Right lobe of liver (tissue), 6 donors: ENCODE measurements at regions not wholly inside any gene's neighbourhood (a gene's known extent, or its start where the extent isn't known, plus 50 kb on each side); places are given as distances from the start of the nearest gene placed in this dataset.

Experiments used
- ATAC-seq, 4 donors: fragments of 200-7000 bp; cut with Tn5 transposase; one replicate each; pipeline ENCODE4 v1.9.1; 2020; ENCODE audit warnings: mild to moderate bottlenecking in 4 of 4, moderate library complexity in 4 of 4
- DNase-seq, 3 donors: peaks; one replicate each; pipeline ENCODE4 v3.0.0-alpha.2; 2020
- H3K27ac ChIP-seq, 3 donors: fragments of 200-600 bp; one replicate each; pipeline ENCODE4 v1.8.0; 2022
- H3K27me3 ChIP-seq, 2 donors: fragments of 200-600 bp; one replicate each; pipeline ENCODE4 v1.8.0; 2022
- H3K36me3 ChIP-seq, 4 donors: fragments of 200-600 bp; sonication (generic) in 1 of 4; one replicate each; pipeline versions ENCODE4 v1.5.1 to v1.8.0; 2017 to 2022; ENCODE audit warnings: control low read depth in 1 of 4
- H3K4me1 ChIP-seq, 4 donors: fragments of 200-600 bp; sonication (generic) in 1 of 4; one replicate each; pipeline versions ENCODE4 v1.5.1 to v1.8.0; 2017 to 2022; ENCODE audit warnings: control low read depth in 1 of 4
- H3K4me3 ChIP-seq, 3 donors: fragments of 200-600 bp; one replicate each; pipeline ENCODE4 v1.8.0; 2022
- H3K9me3 ChIP-seq, 4 donors: fragments of 200-600 bp; sonication (generic) in 1 of 4; one replicate each; pipeline versions ENCODE4 v1.5.1 to v1.8.0; 2017 to 2022; ENCODE audit warnings: control low read depth in 1 of 4
- POLR2A ChIP-seq: fragments of 450-650 bp; IDR thresholded peaks from one replicate; pipeline ENCODE4 v1.6.1; 2017; ENCODE audit warnings: antibody characterized with exemption, mild to moderate bottlenecking
- WGBS: methylation state at CpG from one replicate; pipeline ENCODE4 v1.1.6; 2018; ENCODE audit warnings: low coverage, low lambda C conversion rate; ENCODE audit not compliant: insufficient coverage; ENCODE audit errors: missing lambda C conversion rate; 5-methylcytosine and 5-hydroxymethylcytosine counted together
- intact Hi-C, 2 donors: fragments of 100-400 bp; cut with DNase I; formaldehyde crosslinking; loops; one replicate each; pipeline versions ENCODE4 v1.11.2 to v1.14.1; 2022
- TF ChIP-seq, protein P1 (sequence below), 4 donors: fragments of 200-600 bp in 3 of 4; fragments of 450-650 bp in 1 of 4; IDR thresholded peaks; one replicate each; pipeline versions ENCODE4 v1.5.1 to v1.8.0; 2016 to 2022; ENCODE audit warnings: antibody characterized with exemption in 4 of 4, mild to moderate bottlenecking in 2 of 4
- donor health status: DM: no; HTN: yes; CAD: no.
- donor health status: DM: no; HTN: no; CAD: no.
- donor health status: DM: no; HTN: no; CAD: no.
- donor health status: DM: no; HTN: yes; CAD: no.
- donor health status: DM: no; HTN: yes; CAD: no.

DNA sequence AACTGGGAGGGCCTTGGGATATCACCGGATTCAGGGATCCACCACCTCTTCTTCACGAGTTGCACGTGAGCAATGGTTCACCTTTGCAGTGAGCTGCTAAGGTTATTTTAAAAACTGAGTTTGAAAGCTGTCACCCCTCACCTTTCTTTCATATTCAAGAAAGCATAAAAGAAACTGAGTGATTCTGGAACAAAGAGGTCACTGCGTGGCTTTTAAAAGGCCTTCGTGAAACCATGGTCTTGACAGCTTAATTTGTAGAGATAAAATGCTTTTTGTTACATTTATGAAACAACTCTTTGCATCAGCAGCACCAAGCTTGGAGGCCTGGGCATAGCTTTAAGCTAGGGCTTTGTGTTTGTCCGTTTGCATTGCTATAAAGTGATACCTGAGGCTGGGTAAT lies 101.4 kb upstream of the NECTIN1 start:
- no peak for DNase-seq
- H3K27me3 ChIP-seq: no peaks in the 10 kb centered on the region
- no peak for TF ChIP-seq POLR2A
- TF ChIP-seq, protein P1, sequence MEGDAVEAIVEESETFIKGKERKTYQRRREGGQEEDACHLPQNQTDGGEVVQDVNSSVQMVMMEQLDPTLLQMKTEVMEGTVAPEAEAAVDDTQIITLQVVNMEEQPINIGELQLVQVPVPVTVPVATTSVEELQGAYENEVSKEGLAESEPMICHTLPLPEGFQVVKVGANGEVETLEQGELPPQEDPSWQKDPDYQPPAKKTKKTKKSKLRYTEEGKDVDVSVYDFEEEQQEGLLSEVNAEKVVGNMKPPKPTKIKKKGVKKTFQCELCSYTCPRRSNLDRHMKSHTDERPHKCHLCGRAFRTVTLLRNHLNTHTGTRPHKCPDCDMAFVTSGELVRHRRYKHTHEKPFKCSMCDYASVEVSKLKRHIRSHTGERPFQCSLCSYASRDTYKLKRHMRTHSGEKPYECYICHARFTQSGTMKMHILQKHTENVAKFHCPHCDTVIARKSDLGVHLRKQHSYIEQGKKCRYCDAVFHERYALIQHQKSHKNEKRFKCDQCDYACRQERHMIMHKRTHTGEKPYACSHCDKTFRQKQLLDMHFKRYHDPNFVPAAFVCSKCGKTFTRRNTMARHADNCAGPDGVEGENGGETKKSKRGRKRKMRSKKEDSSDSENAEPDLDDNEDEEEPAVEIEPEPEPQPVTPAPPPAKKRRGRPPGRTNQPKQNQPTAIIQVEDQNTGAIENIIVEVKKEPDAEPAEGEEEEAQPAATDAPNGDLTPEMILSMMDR (IDR thresholded peaks at IDR 0.05): no peak
- no peak overlapping the region for H3K4me3 ChIP-seq
- H3K4me1 ChIP-seq: no peaks in the 10 kb centered on the region
- WGBS: 74% methylated on average over 6 of the region's 6 CpGs
- ATAC-seq: no peak
- H3K36me3 ChIP-seq: no peaks in the 10 kb centered on the region
- no peak overlapping the region for H3K27ac ChIP-seq
- H3K9me3 ChIP-seq: no peaks in the 10 kb centered on the region
- intact Hi-C loops: no loop called here

DNA sequence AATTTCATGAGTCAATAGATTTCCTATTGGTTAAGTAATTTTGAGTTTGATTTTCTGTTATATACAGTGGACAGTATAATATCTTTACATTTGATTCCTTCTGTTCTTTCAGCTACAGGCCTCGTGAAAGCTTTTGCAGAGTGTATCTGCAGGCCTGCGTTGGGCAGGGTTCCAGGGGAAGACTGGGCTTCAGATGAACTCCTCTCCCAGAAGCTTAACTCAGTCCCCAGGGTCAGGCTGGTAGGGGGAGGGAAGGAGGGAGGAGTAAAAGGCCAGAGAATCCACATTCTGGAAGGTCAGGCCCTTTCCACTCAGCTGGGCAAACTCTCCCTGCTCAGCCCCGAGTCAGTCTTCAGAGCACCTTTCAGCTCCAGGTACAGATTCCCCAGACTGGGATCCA lies 100.4 kb upstream of the NECTIN1 start:
- Histone ChIP-seq H3K9me3 (no peaks in the 10 kb centered on the region), H3K36me3 (no peaks in the 10 kb centered on the region), H3K4me3 (no peak overlapping the region), H3K27me3 (no peaks in the 10 kb centered on the region), H3K27ac (no peak overlapping the region), H3K4me1 (no peaks in the 10 kb centered on the region)
- TF ChIP-seq POLR2A: no peak
- TF ChIP-seq, protein P1 (IDR thresholded peaks at IDR 0.05): no peak
- WGBS: 54% methylated on average over 2 of the region's 3 CpGs
- ATAC-seq (no peak), DNase-seq (no peak)
- intact Hi-C loops: no loop called here

DNA sequence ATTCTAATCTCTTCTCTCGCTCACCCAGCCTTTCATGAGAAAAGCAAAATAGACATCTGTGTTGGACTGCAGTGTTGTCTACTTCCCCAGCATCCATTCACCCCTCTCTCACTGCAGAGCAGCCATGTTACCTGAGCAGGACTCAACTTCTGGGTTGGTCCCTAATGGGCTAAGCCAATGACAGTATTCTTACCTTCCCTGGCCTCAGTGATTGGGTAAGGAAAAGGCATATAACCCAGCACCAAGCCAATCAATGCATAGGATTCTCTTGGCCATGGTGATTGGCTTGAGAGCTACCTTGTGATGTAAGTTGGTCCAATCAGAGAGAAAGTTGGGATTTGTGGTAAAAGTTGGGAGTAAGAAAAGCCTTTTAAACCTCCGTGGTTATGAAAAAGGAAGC lies 99.8 kb upstream of the NECTIN1 start:
- TF ChIP-seq, protein P1 (IDR thresholded peaks at IDR 0.05): no peak
- TF ChIP-seq POLR2A: no peak
- no peaks in the 10 kb centered on the region for H3K36me3 ChIP-seq
- H3K27me3 ChIP-seq: no peaks in the 10 kb centered on the region
- H3K4me3 ChIP-seq: no peak overlapping the region
- WGBS: 31% methylated on average over 2 of the region's 2 CpGs
- H3K27ac ChIP-seq: no peak overlapping the region
- ATAC-seq: no peak
- H3K4me1 ChIP-seq: no peaks in the 10 kb centered on the region
- H3K9me3 ChIP-seq: no peaks in the 10 kb centered on the region
- intact Hi-C loops: no loop called here
- no peak for DNase-seq

DNA sequence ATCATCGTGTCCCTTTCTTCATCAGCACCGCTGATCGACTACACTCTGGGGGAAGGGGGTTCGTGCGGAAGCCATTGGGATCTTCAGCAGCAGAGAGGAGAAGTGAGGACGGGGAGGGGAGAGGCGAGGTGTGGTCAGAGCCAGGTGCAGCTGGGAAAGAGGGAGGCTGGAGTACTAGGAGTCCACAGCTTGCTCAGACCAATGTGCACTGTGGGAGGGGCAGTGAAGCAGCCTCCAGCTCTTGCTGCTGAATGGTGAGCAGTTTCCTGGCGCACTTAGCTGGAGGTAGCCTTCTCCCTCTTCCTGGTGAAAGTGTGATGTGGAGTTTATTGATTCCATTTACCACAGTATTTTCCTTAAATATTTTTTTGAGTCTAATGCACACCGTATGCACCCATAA lies 99.0 kb upstream of the NECTIN1 start:
- no peak overlapping the region for H3K4me3 ChIP-seq
- H3K9me3 ChIP-seq: no peaks in the 10 kb centered on the region
- no peaks in the 10 kb centered on the region for H3K36me3 ChIP-seq
- no peaks in the 10 kb centered on the region for H3K27me3 ChIP-seq
- WGBS: 57% methylated on average over 9 of the region's 9 CpGs
- DNase-seq (no peak), ATAC-seq (no peak)
- no peak overlapping the region for H3K27ac ChIP-seq
- TF ChIP-seq, protein P1 (IDR thresholded peaks at IDR 0.05): no peak
- no peak for TF ChIP-seq POLR2A
- intact Hi-C loops: no loop called here
- no peaks in the 10 kb centered on the region for H3K4me1 ChIP-seq

DNA sequence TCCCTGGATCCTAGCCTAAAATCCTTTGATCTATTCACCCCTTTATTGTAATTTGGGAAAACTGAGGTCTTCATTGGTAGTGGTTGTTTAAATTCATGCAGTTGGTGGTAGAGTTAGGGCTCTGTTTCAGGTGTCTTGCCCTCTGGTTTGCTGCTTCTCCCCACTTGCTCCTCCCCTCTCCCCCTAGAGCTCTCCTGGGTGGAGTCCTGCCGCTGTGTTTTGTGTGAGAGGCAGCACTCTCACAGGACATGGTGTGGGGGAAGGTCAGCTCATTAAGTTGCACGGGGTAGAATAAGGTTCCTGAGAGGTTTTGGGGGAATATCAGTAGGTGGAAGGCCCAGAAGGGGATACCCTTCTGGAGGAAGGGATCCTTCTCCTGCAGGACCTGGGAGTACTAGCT lies 98.1 kb upstream of the NECTIN1 start:
- Histone ChIP-seq H3K4me3 (no peak overlapping the region), H3K27me3 (no peaks in the 10 kb centered on the region), H3K4me1 (no peaks in the 10 kb centered on the region), H3K27ac (no peak overlapping the region), H3K9me3 (no peaks in the 10 kb centered on the region), H3K36me3 (no peaks in the 10 kb centered on the region)
- no peak for TF ChIP-seq POLR2A
- TF ChIP-seq, protein P1 (IDR thresholded peaks at IDR 0.05): no peak
- no peak for ATAC-seq
- intact Hi-C loops: no loop called here
- no peak for DNase-seq
- WGBS: 8% methylated on average over 2 of the region's 2 CpGs
